ENCODE measurements at regions not wholly inside any gene's neighbourhood (a gene's known extent, or its start where the extent isn't known, plus 50 kb on each side); places are given as distances from the start of the nearest gene placed in this dataset.

GRCh38 chr20:43831481-43832065 is 83.1 kb upstream of the TOX2 start:
- TF ChIP-seq GATA2 (IDR thresholded peaks at IDR 0.05; ENCODE audit: low read depth, low read length) (no peak), GATA3 (IDR thresholded peaks at IDR 0.05; ENCODE audit: low read depth, low read length) (no peak)

GRCh38 chr20:43830883-43831282 is 83.8 kb upstream of the TOX2 start:
- TF ChIP-seq GATA3 (IDR thresholded peaks at IDR 0.05; ENCODE audit: low read depth, low read length): no peak
- TF ChIP-seq GATA2 (IDR thresholded peaks at IDR 0.05; ENCODE audit: low read depth, low read length): no peak

GRCh38 chr20:43829951-43830690 is 84.5 kb upstream of the TOX2 start:
- TF ChIP-seq GATA2 (IDR thresholded peaks at IDR 0.05; ENCODE audit: low read depth, low read length) (no peak), GATA3 (IDR thresholded peaks at IDR 0.05; ENCODE audit: low read depth, low read length) (no peak)

GRCh38 chr20:43827940-43828562 is 86.6 kb upstream of the TOX2 start:
- TF ChIP-seq GATA3 (IDR thresholded peaks at IDR 0.05; ENCODE audit: low read depth, low read length): no peak
- TF ChIP-seq GATA2 (IDR thresholded peaks at IDR 0.05; ENCODE audit: low read depth, low read length): no peak

- no peak for TF ChIP-seq GATA2 (IDR thresholded peaks at IDR 0.05; ENCODE audit: low read depth, low read length)
- TF ChIP-seq GATA3 (IDR thresholded peaks at IDR 0.05; ENCODE audit: low read depth, low read length): no peak
Observed at GRCh38 chr20:43825581-43825980, 89.1 kb upstream of the TOX2 start.

DNA sequence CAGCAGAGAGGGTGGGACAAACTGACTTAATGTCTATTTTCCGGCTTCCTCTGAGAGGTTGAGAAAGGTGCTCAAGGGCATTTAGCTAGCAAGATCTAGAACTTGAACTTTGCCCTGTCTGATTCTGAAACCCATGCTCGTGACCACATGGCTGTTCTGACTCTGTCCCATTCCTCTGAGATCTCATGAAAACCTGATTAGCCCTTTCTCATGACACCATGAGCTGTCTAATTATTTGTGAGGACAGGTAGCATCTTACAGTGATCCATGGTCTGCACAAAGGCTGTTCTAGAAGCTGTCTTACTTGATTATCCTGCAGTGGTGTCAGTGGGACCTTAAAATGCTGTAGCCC is 89.6 kb upstream of the TOX2 start:
- TF ChIP-seq GATA3 (IDR thresholded peaks at IDR 0.05; ENCODE audit: low read depth, low read length): no peak
- no peak for TF ChIP-seq GATA2 (IDR thresholded peaks at IDR 0.05; ENCODE audit: low read depth, low read length)

DNA sequence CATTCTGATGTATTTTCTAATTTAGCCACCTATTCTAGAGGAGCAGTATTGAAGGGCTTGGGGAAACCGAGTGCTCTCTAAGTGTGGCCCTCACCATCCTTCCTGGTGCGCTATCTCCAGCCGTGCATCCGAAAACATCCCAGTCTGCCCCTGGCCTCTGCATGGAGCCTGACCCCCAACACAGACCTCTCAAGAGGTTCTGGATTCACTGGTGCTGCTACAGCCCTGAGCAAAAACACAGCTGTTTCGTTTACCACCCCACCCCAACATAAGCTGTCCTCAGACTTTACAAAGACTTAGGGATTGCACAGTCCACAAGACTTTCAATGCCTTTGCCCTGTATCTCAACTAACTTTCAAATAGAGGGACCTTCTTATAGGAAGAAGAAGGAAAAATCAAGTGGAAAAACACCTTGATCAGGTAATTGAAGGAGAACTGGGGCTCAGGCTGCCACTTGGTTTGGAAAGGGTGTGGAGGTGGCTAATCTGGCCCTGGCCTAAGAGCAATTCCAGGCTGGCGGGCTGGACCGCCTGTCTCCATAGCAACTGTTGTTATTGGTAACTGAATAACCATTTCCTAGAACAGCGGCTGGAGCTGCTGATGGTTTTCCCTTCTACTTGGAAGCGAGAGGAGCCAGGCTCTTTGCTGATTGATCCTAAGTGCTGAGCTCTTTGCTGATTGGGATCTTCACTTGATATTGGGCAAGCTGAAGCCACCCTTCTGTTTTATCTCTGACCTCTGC is 90.2 kb upstream of the TOX2 start:
- TF ChIP-seq GATA2 (IDR thresholded peaks at IDR 0.05; ENCODE audit: low read depth, low read length): peak; percentile 73
- TF ChIP-seq GATA3 (IDR thresholded peaks at IDR 0.05; ENCODE audit: low read depth, low read length): no peak

GRCh38 chr20:43821795-43822194 is 92.9 kb upstream of the TOX2 start:
- TF ChIP-seq GATA2 (IDR thresholded peaks at IDR 0.05; ENCODE audit: low read depth, low read length): no peak
- TF ChIP-seq GATA3 (IDR thresholded peaks at IDR 0.05; ENCODE audit: low read depth, low read length): no peak

DNA sequence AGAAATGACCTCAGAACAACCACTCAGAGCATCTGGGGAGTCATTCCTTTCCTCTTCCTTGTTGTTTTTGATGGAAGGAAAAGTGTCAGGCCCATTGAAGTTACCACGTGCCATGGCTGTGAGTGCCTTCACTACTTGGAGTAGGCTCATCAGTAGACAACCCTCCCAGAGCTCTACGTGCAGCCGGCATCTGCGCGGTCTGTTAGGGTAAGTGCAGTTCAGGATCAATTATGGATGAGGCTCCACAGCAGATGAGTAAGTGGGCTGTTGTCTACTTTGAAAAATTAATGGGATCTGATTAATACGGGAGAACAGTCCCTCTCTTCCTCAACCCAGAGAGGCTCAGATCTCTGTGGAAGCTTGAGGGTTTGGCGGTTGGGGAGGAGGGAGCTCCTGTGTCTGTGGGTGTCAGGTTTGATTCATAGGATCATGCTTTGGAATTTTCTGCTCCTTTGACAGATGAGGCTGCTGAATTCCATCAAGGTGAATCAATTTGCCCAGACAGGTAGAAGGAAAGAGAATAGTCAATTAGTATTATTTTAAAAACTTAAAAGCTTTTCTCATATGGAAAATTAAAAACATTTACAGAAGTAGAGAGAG is 93.8 kb upstream of the TOX2 start:
- no peak for TF ChIP-seq GATA2 (IDR thresholded peaks at IDR 0.05; ENCODE audit: low read depth, low read length)
- no peak for TF ChIP-seq GATA3 (IDR thresholded peaks at IDR 0.05; ENCODE audit: low read depth, low read length)

- no peak for TF ChIP-seq GATA3 (IDR thresholded peaks at IDR 0.05; ENCODE audit: low read depth, low read length)
- no peak for TF ChIP-seq GATA2 (IDR thresholded peaks at IDR 0.05; ENCODE audit: low read depth, low read length)
Observed at GRCh38 chr20:43812216-43812615, 85.4 kb upstream of the GTSF1L start.

GRCh38 chr20:43809206-43809819 is 82.5 kb upstream of the GTSF1L start:
- TF ChIP-seq GATA2 (IDR thresholded peaks at IDR 0.05; ENCODE audit: low read depth, low read length) (no peak), GATA3 (IDR thresholded peaks at IDR 0.05; ENCODE audit: low read depth, low read length) (no peak)

DNA sequence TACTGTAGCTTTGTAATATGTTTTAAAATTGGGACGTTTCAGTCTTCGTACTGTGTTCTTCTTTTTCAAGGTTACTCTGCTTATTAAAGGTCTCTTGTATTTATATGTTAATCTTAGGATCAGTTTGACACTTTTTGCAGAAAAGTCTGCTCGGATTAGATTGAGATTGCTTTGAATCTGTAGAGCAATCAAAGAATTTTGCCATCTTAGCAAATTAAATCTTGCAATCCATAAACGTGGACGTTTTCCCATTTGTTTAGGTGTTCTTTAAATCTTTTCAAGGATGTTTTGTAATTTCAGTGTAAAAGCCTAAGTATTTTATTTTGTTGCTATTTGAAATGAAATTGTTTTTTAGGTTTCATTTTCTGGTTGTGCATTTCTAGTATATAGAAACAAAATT is 78.0 kb upstream of the GTSF1L start:
- TF ChIP-seq GATA3 (IDR thresholded peaks at IDR 0.05; ENCODE audit: low read depth, low read length) (no peak), GATA2 (IDR thresholded peaks at IDR 0.05; ENCODE audit: low read depth, low read length) (no peak)

GRCh38 chr20:43803276-43803675 is 76.5 kb upstream of the GTSF1L start:
- TF ChIP-seq GATA3 (IDR thresholded peaks at IDR 0.05; ENCODE audit: low read depth, low read length) (no peak), GATA2 (IDR thresholded peaks at IDR 0.05; ENCODE audit: low read depth, low read length) (no peak)

DNA sequence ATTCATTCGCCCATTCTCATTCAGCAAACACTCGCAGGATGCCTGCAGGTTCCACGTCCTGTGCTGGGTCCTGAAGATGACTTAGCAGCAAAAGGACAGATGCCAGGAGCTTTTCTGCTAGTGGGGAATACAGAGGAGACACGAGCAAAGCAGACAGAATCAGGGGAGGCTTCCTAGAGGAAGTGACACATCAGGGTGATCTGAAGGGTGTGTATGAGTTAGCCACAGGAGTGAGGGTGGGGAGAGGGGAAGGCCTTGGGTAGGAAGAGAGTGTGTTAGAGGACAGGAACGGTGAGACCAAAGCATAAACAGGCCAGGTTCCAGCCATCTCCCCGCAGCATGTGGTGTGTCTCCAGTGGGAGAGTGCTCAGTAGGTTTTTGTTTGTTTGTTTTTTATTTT is 73.4 kb upstream of the GTSF1L start:
- TF ChIP-seq GATA3 (IDR thresholded peaks at IDR 0.05; ENCODE audit: low read depth, low read length) (no peak), GATA2 (IDR thresholded peaks at IDR 0.05; ENCODE audit: low read depth, low read length) (no peak)
